GM18505 (cell line): ENCODE measurements at regions not wholly inside any gene's neighbourhood (a gene's known extent, or its start where the extent isn't known, plus 50 kb on each side); places are given as distances from the start of the nearest gene placed in this dataset.

Source experiments
- ATAC-seq: cut with Tn5 transposase; IDR thresholded peaks from one replicate; pipeline ENCODE4 v1.9.1; 2021; ENCODE audit not compliant: unreplicated experiment
- POLR2A ChIP-seq: IDR thresholded peaks from 4 replicates; pipeline ENCODE4 v1.6.1; 2011; ENCODE audit warnings: borderline replicate concordance; ENCODE audit not compliant: insufficient read depth, insufficient read length; ENCODE audit errors: extremely low read depth

GRCh38 chr9:81741103-81741502 lies 51.8 kb upstream of the TLE1 start:
- no peak for ATAC-seq
- TF ChIP-seq POLR2A: no peak

- no peak for TF ChIP-seq POLR2A
- ATAC-seq: no peak
Measured at GRCh38 chr9:81748091-81748490, 58.7 kb upstream of the TLE1 start.

DNA sequence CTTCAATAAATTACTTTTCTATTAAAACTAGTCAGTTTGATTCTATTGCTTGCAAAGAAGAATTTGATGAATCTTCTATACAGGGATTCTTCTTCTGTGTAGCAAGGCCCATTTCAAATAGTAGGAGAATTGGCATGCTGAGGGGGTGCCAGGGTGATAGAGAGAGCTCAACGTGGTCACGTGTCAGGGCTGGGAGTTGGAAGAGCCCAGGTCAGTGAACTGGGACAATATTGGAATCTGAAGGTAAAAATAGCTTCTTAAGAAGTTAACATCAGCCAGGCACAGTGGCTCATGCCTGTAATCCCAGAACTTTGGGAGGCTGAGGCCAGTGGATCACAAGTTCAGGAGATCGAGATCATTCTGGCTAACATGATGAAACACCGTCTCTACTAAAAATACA lies 64.1 kb upstream of the TLE1 start:
- no peak for ATAC-seq
- no peak for TF ChIP-seq POLR2A

- no peak for ATAC-seq
- no peak for TF ChIP-seq POLR2A
Measured at GRCh38 chr9:81754245-81754644, 64.9 kb upstream of the TLE1 start.

- no peak for TF ChIP-seq POLR2A
- ATAC-seq: no peak
Measured at GRCh38 chr9:81755721-81756120, 66.4 kb upstream of the TLE1 start.

DNA sequence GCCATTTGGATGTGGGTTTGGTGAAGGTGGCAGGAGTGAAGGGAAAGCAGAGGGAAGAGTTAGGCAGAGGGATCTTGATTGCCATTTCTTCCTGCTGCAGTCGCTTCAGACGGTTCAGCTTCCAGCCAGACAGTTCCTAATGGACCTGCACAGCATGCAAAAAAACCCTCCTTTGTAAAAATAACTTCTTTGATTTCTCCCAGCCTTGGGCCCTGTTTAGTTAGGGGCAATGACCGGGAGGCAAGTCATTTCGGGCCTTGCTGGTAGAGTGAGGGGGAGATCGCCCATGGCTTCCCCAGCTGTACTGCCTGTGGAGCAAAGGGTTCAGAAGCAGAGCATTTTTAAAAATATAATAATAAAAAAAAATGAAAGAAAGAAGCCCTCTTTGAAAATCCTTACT lies 67.2 kb upstream of the TLE1 start:
- no peak for ATAC-seq
- no peak for TF ChIP-seq POLR2A

GRCh38 chr9:81758123-81758797 lies 68.9 kb upstream of the TLE1 start:
- no peak for ATAC-seq
- TF ChIP-seq POLR2A: no peak

- no peak for TF ChIP-seq POLR2A
- no peak for ATAC-seq
Measured at GRCh38 chr9:81759680-81760215, 70.4 kb upstream of the TLE1 start.

GRCh38 chr9:81767921-81768320 lies 78.6 kb upstream of the TLE1 start:
- ATAC-seq: no peak
- TF ChIP-seq POLR2A: no peak

GRCh38 chr9:81771571-81771970 lies 82.2 kb upstream of the TLE1 start:
- ATAC-seq: no peak
- TF ChIP-seq POLR2A: no peak

DNA sequence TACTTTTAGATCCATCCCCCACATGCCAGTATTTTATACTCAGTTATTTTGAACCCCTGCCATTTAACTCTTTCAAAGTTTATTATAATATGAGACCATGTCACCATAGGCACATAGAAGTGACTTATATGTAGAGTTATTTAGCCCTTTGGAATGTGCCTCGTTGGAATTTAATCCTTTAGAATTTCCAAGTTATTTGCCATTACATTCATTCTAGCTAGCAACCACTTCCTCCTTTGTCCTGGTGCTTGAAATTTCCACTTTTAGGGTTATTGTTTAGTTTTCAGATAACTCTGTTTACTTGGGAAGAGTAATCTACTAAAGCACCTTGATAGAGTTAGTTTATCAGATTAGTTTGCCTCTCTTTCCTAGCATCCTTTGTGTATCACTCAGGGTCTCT lies 82.8 kb upstream of the TLE1 start:
- ATAC-seq: no peak
- TF ChIP-seq POLR2A: no peak

GRCh38 chr9:81776390-81776789 lies 87.0 kb upstream of the TLE1 start:
- ATAC-seq: no peak
- no peak for TF ChIP-seq POLR2A

GRCh38 chr9:81776834-81777233 lies 87.5 kb upstream of the TLE1 start:
- TF ChIP-seq POLR2A: no peak
- no peak for ATAC-seq

GRCh38 chr9:81777482-81777881 lies 88.1 kb upstream of the TLE1 start:
- TF ChIP-seq POLR2A: no peak
- no peak for ATAC-seq
